ENCODE measurements at regions not wholly inside any gene's neighbourhood (a gene's known extent, or its start where the extent isn't known, plus 50 kb on each side); places are given as distances from the start of the nearest gene placed in this dataset.

DNA sequence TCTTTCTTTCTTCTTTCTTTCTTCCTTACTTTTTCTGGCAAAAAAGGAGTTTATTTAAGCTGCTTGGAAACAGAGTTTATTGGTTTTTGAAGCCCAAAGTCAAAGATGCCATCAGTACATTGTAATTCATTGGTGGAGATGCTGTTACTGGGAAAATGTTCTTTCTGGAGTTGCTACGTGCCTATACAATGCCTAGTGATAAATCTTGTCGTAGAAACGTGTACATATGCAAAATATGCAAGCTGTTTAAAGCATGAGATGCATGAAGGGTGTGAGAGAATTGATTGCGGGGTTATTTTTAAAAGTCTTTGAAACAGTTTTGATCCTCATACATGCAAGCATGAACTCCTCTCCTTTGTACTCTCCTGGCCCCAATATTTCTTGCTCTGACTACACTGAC lies 1060.6 kb upstream of the NCAM2 start (continued):
- TF ChIP-seq, protein P1, sequence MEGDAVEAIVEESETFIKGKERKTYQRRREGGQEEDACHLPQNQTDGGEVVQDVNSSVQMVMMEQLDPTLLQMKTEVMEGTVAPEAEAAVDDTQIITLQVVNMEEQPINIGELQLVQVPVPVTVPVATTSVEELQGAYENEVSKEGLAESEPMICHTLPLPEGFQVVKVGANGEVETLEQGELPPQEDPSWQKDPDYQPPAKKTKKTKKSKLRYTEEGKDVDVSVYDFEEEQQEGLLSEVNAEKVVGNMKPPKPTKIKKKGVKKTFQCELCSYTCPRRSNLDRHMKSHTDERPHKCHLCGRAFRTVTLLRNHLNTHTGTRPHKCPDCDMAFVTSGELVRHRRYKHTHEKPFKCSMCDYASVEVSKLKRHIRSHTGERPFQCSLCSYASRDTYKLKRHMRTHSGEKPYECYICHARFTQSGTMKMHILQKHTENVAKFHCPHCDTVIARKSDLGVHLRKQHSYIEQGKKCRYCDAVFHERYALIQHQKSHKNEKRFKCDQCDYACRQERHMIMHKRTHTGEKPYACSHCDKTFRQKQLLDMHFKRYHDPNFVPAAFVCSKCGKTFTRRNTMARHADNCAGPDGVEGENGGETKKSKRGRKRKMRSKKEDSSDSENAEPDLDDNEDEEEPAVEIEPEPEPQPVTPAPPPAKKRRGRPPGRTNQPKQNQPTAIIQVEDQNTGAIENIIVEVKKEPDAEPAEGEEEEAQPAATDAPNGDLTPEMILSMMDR (IDR thresholded peaks at IDR 0.05 in 2 of 3, conservative IDR thresholded peaks at IDR 0.05 in 1 of 3; ENCODE audit: borderline replicate concordance in 1 of 3, insufficient read depth in 1 of 3, low read depth in 2 of 3, low read length in 2 of 3) = no peak
- TF ChIP-seq JUND (IDR thresholded peaks at IDR 0.05) = no peak

DNA sequence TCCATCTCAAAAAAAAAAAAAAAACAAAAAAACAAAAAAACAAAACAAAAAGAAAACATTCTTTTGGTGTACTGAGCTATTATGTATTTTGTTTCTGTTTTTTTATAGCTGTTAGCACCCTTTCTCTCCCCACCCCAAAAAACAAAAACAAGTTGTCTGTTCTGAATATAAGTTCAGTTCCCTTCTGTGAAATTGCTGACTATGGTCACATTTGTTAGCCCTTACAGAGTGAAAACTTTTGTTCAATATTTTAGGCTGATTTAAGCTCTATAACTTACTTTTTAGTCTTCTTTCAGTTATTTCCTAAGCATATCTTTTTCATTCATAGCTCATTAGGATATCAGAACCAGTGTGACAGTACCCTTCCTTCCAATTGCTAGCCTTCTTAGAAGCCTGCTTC lies 1056.6 kb upstream of the NCAM2 start:
- CTCF ChIA-PET = no interaction called here
- no TSS peak for BruUV-seq (replicated peaks)
- H4K20me1 ChIP-seq (ENCODE audit: insufficient read depth) = no peaks in the 10 kb centered on the region
- H3K4me1 ChIP-seq (ENCODE audit: control insufficient read depth in 1 of 2, insufficient read depth in 2 of 2, low read length in 2 of 2) = no peaks in the 10 kb centered on the region
- TF ChIP-seq REST (IDR thresholded peaks at IDR 0.05; ENCODE audit: low read depth) = no peak
- TF ChIP-seq CEBPB (IDR thresholded peaks at IDR 0.05; ENCODE audit: low read depth) = no peak
- TF ChIP-seq SIN3A (IDR thresholded peaks at IDR 0.05; ENCODE audit: low read depth) = no peak
- H2AFZ ChIP-seq (ENCODE audit: low read depth, low read length, poor library complexity, severe bottlenecking) = no peak overlapping the region
- H3K4me2 ChIP-seq (ENCODE audit: low read length) = no peak overlapping the region
- RAD21 ChIA-PET (ENCODE audit: low non-redundant PET in 1 of 2, low total read pairs in 2 of 2, uncharacterized antibody in 2 of 2, unreplicated experiment in 2 of 2) = no interaction called here
- no peaks in the 10 kb centered on the region for H3K79me2 ChIP-seq (ENCODE audit: insufficient read depth, low read length)
- H3K9me2 ChIP-seq (ENCODE audit: insufficient read depth) = no peaks in the 10 kb centered on the region
- H3K36me3 ChIP-seq (ENCODE audit: control insufficient read depth in 1 of 2, insufficient read depth in 2 of 2, low read length in 2 of 2) = no peaks in the 10 kb centered on the region
- no peaks in the 10 kb centered on the region for H3K27me3 ChIP-seq (ENCODE audit: insufficient read depth, low read length)
- peaks cover 13 to 18% of the 10 kb centered on the region in 2 experiments; a peak in 2 of 4 replicates for H3K9me3 ChIP-seq (ENCODE audit: control insufficient read depth in 1 of 2, insufficient read depth in 1 of 2, low read depth in 1 of 2, low read length in 2 of 2)
- intact Hi-C loops (cut with micrococcal nuclease) = no loop called here
- no peak for ATAC-seq
- POLR2A ChIA-PET = no interaction called here
- no peak overlapping the region for H3K9ac ChIP-seq (ENCODE audit: low read length)
- H3K4me3 ChIP-seq (replicated peaks in 1 of 2; ENCODE audit: low read depth in 1 of 2, low read length in 2 of 2) = no peak overlapping the region
- no peak for DNase-seq (ENCODE audit: low read depth, low spot score)
- no peak overlapping the region for H3K27ac ChIP-seq (ENCODE audit: low read depth, low read length)

All from HCT116 (cell line).